ENCODE measurements at regions not wholly inside any gene's neighbourhood (a gene's known extent, or its start where the extent isn't known, plus 50 kb on each side); places are given as distances from the start of the nearest gene placed in this dataset.

DNA sequence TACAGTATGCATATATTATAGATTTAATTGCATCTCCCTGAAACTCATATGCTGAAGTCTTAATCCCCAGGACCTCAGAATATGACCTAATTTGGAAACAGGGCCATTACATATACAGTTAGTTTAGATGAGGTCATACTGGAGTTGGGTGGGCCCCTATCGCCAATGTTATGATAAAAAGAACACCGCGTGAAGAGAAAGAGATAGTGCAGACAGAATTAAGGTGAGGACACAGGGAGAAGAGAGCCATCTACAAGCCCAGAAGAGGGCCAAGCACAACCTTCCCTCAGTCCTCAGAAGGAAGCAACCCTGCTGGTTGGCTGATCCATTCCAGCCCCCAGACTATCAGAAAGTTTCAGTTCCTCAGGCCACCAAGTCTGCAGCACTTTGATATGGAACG is 311.9 kb upstream of the RAB6C start:
- ATAC-seq, result no peak
- no peaks in the 10 kb centered on the region for H3K9me3 ChIP-seq
- TF ChIP-seq, protein P1, sequence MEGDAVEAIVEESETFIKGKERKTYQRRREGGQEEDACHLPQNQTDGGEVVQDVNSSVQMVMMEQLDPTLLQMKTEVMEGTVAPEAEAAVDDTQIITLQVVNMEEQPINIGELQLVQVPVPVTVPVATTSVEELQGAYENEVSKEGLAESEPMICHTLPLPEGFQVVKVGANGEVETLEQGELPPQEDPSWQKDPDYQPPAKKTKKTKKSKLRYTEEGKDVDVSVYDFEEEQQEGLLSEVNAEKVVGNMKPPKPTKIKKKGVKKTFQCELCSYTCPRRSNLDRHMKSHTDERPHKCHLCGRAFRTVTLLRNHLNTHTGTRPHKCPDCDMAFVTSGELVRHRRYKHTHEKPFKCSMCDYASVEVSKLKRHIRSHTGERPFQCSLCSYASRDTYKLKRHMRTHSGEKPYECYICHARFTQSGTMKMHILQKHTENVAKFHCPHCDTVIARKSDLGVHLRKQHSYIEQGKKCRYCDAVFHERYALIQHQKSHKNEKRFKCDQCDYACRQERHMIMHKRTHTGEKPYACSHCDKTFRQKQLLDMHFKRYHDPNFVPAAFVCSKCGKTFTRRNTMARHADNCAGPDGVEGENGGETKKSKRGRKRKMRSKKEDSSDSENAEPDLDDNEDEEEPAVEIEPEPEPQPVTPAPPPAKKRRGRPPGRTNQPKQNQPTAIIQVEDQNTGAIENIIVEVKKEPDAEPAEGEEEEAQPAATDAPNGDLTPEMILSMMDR (IDR thresholded peaks at IDR 0.05), result no peak

DNA sequence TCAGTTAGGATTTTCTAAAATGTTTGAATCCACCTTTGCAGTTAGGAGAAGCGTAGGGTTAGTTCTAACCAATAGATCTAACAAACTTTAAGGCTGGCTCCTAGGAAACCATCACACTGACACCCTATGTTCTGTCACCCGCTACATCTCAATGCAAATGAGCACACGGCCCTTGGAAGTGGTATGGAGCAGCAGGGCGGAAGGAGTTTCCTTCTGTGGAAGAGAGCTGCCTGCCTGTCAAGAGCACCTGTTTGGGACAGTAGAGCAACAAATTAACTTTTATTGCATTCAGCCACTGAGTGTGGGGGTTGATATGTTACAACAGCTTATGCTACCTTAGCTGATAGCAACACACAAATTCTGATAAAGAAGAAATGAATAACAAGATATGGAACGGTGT is 306.9 kb upstream of the RAB6C start:
- H3K9me3 ChIP-seq, result no peaks in the 10 kb centered on the region
- intact Hi-C loops (cut with DNase I), result no loop called here
- H3K4me1 ChIP-seq, result no peaks in the 10 kb centered on the region
- ATAC-seq (no peak), FAIRE-seq (no peak), DNase-seq (no peak)
- H3K36me3 ChIP-seq, result no peaks in the 10 kb centered on the region
- no peak overlapping the region for H3K4me3 ChIP-seq
- 50 to 81% methylated on average over 5 of the region's 5 CpGs for WGBS, 2 donors
- TF ChIP-seq, protein P1 (IDR thresholded peaks at IDR 0.05), result no peak
- H3K27me3 ChIP-seq, result no peaks in the 10 kb centered on the region
- H3K27ac ChIP-seq, result no peak overlapping the region

More for the DNA sequence above, 311.9 kb upstream of the RAB6C start:
- no peak for DNase-seq
- no peak for FAIRE-seq
- no peaks in the 10 kb centered on the region for H3K4me1 ChIP-seq
- 77 to 85% methylated on average over 4 of the region's 4 CpGs for WGBS, 2 donors
- intact Hi-C loops (cut with DNase I), result no loop called here
- no peak overlapping the region for H3K27ac ChIP-seq
- no peak overlapping the region for H3K4me3 ChIP-seq
- no peaks in the 10 kb centered on the region for H3K36me3 ChIP-seq
- H3K27me3 ChIP-seq, result no peaks in the 10 kb centered on the region

DNA sequence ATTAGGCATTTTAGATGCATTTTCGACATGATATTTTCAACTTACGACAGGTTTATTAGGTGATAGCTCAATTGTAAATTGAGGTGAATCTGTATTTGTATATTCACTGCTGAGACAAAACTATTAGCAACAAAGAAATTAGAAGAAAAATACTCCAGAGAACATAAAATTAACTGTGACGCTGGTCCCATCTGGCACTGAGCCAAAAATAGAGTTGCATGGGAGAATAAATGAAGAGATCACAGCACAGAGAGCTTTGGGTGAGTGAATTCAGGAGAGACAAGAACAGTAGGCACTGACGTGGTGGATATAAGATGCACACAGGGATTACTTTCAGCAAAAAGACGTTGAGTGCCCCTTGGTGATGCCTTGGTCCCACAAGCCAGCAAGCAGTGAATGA is 306.2 kb upstream of the RAB6C start:
- Histone ChIP-seq H3K4me1 (no peaks in the 10 kb centered on the region), H3K36me3 (no peaks in the 10 kb centered on the region), H3K27ac (no peak overlapping the region), H3K27me3 (no peaks in the 10 kb centered on the region), H3K9me3 (no peaks in the 10 kb centered on the region), H3K4me3 (no peak overlapping the region)
- no peak for DNase-seq
- WGBS, 2 donors, result 53 to 68% methylated on average over 5 of the region's 5 CpGs
- intact Hi-C loops (cut with DNase I), result no loop called here
- FAIRE-seq, result no peak
- ATAC-seq, result no peak
- TF ChIP-seq, protein P1 (IDR thresholded peaks at IDR 0.05), result no peak

DNA sequence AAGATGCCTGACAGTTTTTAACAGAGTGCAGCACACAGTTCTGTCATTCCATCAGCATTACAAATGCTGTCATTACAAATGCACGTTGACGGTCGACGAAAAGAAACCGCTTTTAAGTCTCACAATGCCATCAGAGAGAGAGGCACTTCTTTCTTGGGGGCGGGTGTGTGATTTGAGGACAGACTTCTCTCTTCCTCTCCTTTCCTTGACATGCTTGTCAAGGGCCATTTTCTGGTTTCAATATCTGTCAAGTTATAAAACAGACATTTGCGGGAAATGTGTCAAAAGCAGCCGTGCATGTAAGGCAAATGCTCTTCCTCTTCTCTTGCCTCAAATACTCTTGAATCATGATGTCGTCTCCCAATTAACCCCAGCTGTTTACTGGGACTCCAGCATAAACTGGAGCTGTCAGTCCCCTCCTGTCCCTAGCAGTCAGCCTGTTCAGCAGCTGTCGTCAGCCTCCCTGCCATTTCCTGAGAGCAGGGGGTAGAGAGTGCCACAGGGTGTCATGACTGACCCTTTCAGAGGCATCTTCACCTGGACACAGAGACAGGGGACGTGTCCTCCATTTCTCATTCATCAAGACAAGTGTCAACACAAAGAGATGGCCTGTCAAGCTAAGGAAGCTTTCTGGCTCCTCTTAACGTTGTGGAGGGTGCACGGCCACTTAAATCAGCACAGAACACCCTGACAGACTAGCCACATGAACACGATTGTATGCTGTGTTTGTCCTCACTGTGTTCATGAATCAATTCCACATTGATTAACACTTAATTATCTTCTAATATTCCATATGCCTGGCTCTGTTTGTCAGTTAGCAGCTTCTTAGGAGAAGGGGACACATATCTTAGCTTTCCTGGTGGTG is 305.4 kb upstream of the RAB6C start:
- no peak for FAIRE-seq
- no peak for DNase-seq

More for the DNA sequence above, 305.4 kb upstream of the RAB6C start:
- no peak for ATAC-seq
- Histone ChIP-seq H3K27me3 (no peaks in the 10 kb centered on the region), H3K27ac (no peak overlapping the region), H3K4me1 (no peaks in the 10 kb centered on the region), H3K4me3 (no peak overlapping the region), H3K36me3 (no peaks in the 10 kb centered on the region), H3K9me3 (no peaks in the 10 kb centered on the region)
- intact Hi-C loops (cut with DNase I), result no loop called here
- TF ChIP-seq, protein P1 (IDR thresholded peaks at IDR 0.05), result no peak
- WGBS, 2 donors, result 42 to 43% methylated on average over 14 of the region's 14 CpGs

Data from pancreas (tissue), 10 donors.